Hippocampal formation (tissue), 2 donors: ENCODE measurements at regions not wholly inside any gene's neighbourhood (a gene's known extent, or its start where the extent isn't known, plus 50 kb on each side); places are given as distances from the start of the nearest gene placed in this dataset.

Experiments used
- DNase-seq, 2 donors: peaks; one replicate each; lab custom pipeline; 2025; lab: John Stamatoyannopoulos, UW

- DNase-seq = no peak
Measured at GRCh38 chrX:97666890-97667289, 783.2 kb downstream of the RPA4 start.

GRCh38 chrX:97668126-97668525 lies 784.4 kb downstream of the RPA4 start:
- no peak for DNase-seq

GRCh38 chrX:97672138-97672537 lies 788.4 kb downstream of the RPA4 start:
- DNase-seq = no peak

- no peak for DNase-seq
Measured at GRCh38 chrX:97672608-97673007, 788.9 kb downstream of the RPA4 start.

- DNase-seq = no peak
Measured at GRCh38 chrX:97673135-97673534, 789.4 kb downstream of the RPA4 start.

GRCh38 chrX:97682991-97683840 lies 799.5 kb downstream of the RPA4 start:
- no peak for DNase-seq

GRCh38 chrX:97685753-97686152 lies 802.0 kb downstream of the RPA4 start:
- no peak for DNase-seq

GRCh38 chrX:97691901-97692455 lies 808.3 kb downstream of the RPA4 start:
- DNase-seq = no peak

GRCh38 chrX:97692575-97692974 lies 808.9 kb downstream of the RPA4 start:
- DNase-seq = no peak

- DNase-seq = no peak
Measured at GRCh38 chrX:97700547-97700946, 816.8 kb downstream of the RPA4 start.

- DNase-seq = no peak
Measured at GRCh38 chrX:97704474-97704873, 820.8 kb downstream of the RPA4 start.

- no peak for DNase-seq
Measured at GRCh38 chrX:97704881-97705280, 821.2 kb downstream of the RPA4 start.

- no peak for DNase-seq
Measured at GRCh38 chrX:97705936-97706335, 822.2 kb downstream of the RPA4 start.

GRCh38 chrX:97714072-97714471 lies 830.4 kb downstream of the RPA4 start:
- no peak for DNase-seq

- no peak for DNase-seq
Measured at GRCh38 chrX:97728215-97728614, 844.5 kb downstream of the RPA4 start.

- no peak for DNase-seq
Measured at GRCh38 chrX:97740044-97740443, 856.3 kb downstream of the RPA4 start.

GRCh38 chrX:97740886-97741285 lies 857.2 kb downstream of the RPA4 start:
- DNase-seq = no peak

GRCh38 chrX:97743014-97743413 lies 859.3 kb downstream of the RPA4 start:
- no peak for DNase-seq

GRCh38 chrX:97747346-97747745 lies 863.6 kb downstream of the RPA4 start:
- no peak for DNase-seq

- no peak for DNase-seq
Measured at GRCh38 chrX:97751016-97751415, 867.3 kb downstream of the RPA4 start.

GRCh38 chrX:97751735-97752134 lies 868.0 kb downstream of the RPA4 start:
- no peak for DNase-seq

GRCh38 chrX:97756879-97757278 lies 873.2 kb downstream of the RPA4 start:
- DNase-seq = no peak

- no peak for DNase-seq
Measured at GRCh38 chrX:97763391-97763790, 879.7 kb downstream of the RPA4 start.

GRCh38 chrX:97763981-97764380 lies 880.3 kb downstream of the RPA4 start:
- DNase-seq = no peak
